Fibroblast of the aortic adventitia (primary cell): ENCODE measurements at regions not wholly inside any gene's neighbourhood (a gene's known extent, or its start where the extent isn't known, plus 50 kb on each side); places are given as distances from the start of the nearest gene placed in this dataset.
A peak's percentile ranks its signal among the peaks of the same experiment; 100 is the strongest.

Experiments
- DNase-seq: peaks from one replicate; pipeline ENCODE4 v3.0.0-alpha.2; 2010; ENCODE audit warnings: low read depth
- H3K4me3 ChIP-seq: 2 replicates; pipeline ENCODE4 v1.5.1; 2011; ENCODE audit warnings: low read depth, mild to moderate bottlenecking, control low read depth, low read length, moderate library complexity
- CTCF ChIP-seq: IDR thresholded peaks from 2 replicates; pipeline ENCODE4 v1.5.1; 2011; ENCODE audit warnings: mild to moderate bottlenecking, low read length, control low read depth, inconsistent platforms; ENCODE audit not compliant: insufficient read depth

DNA sequence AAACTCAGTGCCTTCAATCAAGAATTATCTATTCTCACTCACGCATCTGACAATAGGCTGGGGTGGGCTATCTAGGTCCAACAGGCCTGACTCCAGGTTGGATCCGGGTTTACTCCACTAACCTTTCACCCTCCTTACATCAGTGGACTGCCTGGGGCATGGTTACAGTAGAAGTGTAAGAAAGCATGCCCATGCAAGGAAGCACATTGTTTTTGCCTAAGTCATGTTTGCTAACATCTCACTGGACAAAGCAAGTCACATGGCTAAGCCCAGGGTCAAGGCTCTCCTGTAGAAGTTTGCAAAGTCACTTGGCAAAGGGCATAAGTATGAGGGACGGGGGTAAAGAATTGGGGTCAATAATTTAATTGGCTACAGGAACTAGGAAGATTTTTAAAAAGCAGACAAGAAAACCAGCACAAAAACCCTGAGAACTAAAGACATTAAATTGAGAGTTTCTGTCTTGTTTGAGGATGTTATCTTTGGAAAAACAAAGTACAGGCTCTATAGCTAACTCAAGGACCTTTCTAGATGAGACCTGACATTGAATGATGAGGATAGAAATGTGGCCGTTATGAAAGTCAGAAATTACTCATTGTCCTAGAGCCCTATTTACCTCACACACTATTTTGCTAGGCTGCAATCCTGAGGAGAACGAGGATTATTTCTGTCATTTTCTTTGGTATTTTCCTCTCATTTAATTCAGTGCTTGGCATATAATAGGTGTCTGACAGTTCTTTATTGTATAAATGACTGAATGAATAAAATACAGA, 214.2 kb downstream of the IL20RB start:
- no peak for DNase-seq
- no peak for TF ChIP-seq CTCF
- no peak overlapping the region for H3K4me3 ChIP-seq

DNA sequence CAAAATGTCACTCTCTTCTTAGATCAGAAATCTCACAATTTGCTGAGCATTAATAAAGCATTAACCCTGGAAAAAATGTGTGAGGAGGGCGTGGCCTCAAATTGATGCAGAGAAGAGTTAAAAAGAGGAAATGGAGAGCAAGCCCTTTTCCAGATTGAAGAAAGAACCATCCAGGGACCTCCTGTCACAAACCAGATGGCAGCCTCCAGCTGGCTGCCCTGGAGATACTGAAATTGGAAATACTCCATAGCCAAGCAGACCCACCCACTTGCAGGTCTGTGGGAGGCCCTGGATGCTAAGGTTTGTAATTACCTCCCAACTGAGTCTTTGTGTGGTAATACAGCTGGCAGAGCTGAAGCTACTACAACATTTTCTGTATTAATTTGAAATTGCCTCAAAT, 214.9 kb downstream of the IL20RB start:
- H3K4me3 ChIP-seq, result no peak overlapping the region
- DNase-seq, result no peak
- no peak for TF ChIP-seq CTCF

DNA sequence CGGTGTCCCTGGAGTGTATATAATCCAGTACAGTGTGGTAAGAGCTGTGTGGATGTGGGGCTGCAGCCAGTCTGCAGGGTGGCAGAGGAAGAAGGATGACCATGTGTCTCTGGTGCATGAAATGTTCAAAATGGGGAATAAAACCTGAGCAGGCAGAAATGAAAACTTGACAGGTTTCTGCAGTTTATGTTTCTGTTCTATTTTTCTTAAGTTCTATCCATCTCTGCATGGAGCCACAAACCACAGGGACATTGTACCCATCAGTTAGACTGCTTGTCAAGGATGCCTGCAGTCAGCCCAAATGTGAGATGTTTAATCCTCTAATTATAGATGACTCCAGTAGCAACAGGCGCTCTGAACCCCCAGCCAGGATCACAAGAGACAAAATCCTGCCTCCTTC, 216.7 kb downstream of the IL20RB start:
- TF ChIP-seq CTCF, result no peak
- no peak overlapping the region for H3K4me3 ChIP-seq

GRCh38 chr3:137180220-137180619, 222.4 kb downstream of the IL20RB start:
- H3K4me3 ChIP-seq, result no peak overlapping the region
- TF ChIP-seq CTCF, result no peak
- DNase-seq, result no peak

More for the DNA sequence above, 216.7 kb downstream of the IL20RB start:
- no peak for DNase-seq

- TF ChIP-seq CTCF, result no peak
- DNase-seq, result peak; percentile 2
Observed at GRCh38 chr3:137191133-137191923, 233.5 kb downstream of the IL20RB start.

DNA sequence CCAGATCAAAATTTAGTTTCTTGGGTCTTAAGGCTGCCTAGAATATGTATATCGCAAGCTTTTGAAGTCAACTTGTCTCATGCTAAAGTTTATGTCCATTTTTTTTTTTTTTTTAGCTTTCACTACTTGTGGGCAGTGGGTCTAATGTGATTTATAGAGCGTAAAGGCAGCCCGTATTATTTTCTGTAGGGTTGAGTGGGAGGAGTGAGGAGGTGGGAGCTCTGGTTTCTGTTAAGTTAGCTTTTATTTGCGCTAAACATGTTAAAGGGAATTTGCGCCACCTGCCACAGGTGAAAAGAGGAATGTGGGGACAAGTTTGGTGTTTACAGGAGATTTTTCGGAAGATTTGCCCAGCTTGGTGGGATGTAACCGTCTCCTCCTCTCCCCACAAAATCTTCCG, 234.2 kb downstream of the IL20RB start:
- no peak for TF ChIP-seq CTCF
- no peak for DNase-seq
- H3K4me3 ChIP-seq, result no peak overlapping the region

More at GRCh38 chr3:137191133-137191923, 233.5 kb downstream of the IL20RB start:
- H3K4me3 ChIP-seq, result no peak overlapping the region
